ENCODE measurements at regions not wholly inside any gene's neighbourhood (a gene's known extent, or its start where the extent isn't known, plus 50 kb on each side); places are given as distances from the start of the nearest gene placed in this dataset.

GRCh38 chr22:48104102-48104738 lies 1341.8 kb downstream of the TBC1D22A start:
- TF ChIP-seq CTCF (IDR thresholded peaks at IDR 0.05; ENCODE audit: control insufficient read depth, insufficient read depth, low read depth, low read length, missing control alignments), result no peak
- DNase-seq (ENCODE audit: low read depth), result no peak
- H3K4me3 ChIP-seq (ENCODE audit: control insufficient read depth, low read depth, low read length), result no peak overlapping the region

DNA sequence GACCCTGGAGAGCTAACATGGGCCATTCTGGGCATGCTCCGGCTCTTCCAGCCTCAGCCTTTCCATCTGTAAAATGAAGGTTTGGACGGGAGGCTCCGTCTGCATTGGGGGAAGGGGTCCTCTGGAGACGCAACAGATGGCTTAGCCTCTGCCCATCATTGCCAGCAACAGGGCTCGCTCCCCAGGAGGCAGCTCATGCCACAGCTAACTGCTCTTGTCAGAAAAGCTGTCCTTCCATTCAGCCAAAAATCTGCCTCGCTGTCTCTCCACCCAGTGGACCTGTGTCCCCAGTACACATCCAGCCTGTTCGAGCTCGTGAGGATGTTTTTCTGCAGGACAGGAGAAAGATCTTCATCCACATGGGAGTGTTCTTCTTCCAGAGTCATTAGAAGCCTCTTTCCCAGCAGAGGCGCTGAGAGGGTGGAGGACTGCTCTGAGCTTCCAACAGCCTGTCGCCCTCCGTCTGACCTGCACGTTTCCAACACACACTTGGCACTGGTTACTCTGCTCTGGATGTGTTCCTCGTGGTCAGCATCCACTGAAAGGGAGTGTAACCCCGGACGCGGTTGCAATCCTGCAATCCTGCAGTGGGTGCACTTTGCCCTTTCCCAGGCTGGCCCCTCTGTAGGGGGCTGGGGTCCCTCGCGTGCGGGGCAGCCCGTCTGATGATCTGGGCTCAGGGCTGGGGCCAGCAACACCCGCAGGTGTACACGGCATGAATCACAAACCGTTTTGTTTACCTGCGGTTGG lies 1340.9 kb downstream of the TBC1D22A start:
- H3K4me3 ChIP-seq (ENCODE audit: control insufficient read depth, low read depth, low read length), result no peak overlapping the region
- no peak for TF ChIP-seq CTCF (IDR thresholded peaks at IDR 0.05; ENCODE audit: control insufficient read depth, insufficient read depth, low read depth, low read length, missing control alignments)
- no peak for DNase-seq (ENCODE audit: low read depth)

DNA sequence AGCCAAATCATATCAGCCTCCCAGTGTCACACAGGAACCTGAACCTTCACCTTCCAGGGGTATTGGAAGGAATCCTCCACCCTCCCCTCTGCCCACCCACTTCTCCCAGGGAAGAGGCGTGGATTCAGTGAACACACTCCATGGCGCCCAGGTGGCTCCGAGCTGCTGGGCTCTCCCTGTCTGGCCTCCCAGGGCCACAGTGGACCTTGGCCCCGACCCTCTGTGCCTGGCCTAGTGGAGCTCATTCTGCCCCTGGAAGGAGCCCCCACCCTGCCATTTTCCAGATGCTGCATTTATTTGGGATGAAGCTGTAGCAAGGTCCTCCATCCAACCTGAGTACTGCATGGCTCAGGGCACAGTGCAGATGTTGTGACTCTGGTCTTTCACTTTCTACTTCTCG lies 1340.1 kb downstream of the TBC1D22A start:
- no peak overlapping the region for H3K4me3 ChIP-seq (ENCODE audit: control insufficient read depth, low read depth, low read length)
- DNase-seq (ENCODE audit: low read depth), result no peak
- no peak for TF ChIP-seq CTCF (IDR thresholded peaks at IDR 0.05; ENCODE audit: control insufficient read depth, insufficient read depth, low read depth, low read length, missing control alignments)

DNA sequence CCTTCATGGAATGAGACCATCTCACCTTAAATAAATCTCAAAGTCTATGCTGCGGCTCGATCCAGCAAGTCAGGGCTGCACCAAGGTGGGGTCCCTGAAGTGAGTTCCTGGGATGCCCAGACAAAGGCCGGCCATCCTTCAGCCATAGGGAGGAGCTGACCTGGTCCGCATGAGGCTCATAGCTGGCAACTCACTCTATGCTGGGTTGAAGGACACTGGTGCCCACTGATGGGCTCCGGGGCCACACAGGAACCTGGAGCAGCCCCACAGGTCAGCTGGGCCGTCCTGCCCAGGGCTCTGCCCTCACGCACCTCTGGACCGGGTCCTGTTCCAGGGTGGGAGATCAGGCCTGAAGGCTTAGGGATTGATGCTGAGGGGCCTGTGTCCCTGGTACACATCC lies 1339.3 kb downstream of the TBC1D22A start:
- no peak for TF ChIP-seq CTCF (IDR thresholded peaks at IDR 0.05; ENCODE audit: control insufficient read depth, insufficient read depth, low read depth, low read length, missing control alignments)
- DNase-seq (ENCODE audit: low read depth), result no peak
- no peak overlapping the region for H3K4me3 ChIP-seq (ENCODE audit: control insufficient read depth, low read depth, low read length)

- TF ChIP-seq CTCF (IDR thresholded peaks at IDR 0.05; ENCODE audit: control insufficient read depth, insufficient read depth, low read depth, low read length, missing control alignments), result no peak
- no peak for DNase-seq (ENCODE audit: low read depth)
Measured at GRCh38 chr22:48100685-48101417, 1338.4 kb downstream of the TBC1D22A start.

DNA sequence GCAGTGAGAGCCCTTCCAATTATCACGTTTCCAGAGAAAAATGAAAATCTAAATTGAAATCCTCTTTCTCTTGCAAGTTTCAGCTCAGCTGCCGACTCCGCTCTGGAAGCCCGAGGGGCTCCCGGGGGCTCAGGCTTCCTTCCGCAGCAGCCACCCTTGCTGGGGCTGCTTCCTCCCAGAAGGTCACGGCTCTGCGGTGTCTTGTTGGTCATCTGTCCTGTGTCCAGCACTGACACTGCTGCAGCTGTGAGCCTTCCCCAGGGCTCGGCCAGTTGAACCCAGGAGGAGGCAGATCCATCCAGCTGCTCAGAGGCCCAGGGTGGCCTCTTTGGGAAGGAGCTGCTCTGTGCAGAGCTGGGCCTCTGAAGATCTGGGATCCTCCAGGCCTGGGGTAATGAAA lies 1337.2 kb downstream of the TBC1D22A start:
- TF ChIP-seq CTCF (IDR thresholded peaks at IDR 0.05; ENCODE audit: control insufficient read depth, insufficient read depth, low read depth, low read length, missing control alignments), result no peak
- DNase-seq (ENCODE audit: low read depth), result no peak
- no peak overlapping the region for H3K4me3 ChIP-seq (ENCODE audit: control insufficient read depth, low read depth, low read length)

More at GRCh38 chr22:48100685-48101417, 1338.4 kb downstream of the TBC1D22A start:
- H3K4me3 ChIP-seq (ENCODE audit: control insufficient read depth, low read depth, low read length), result no peak overlapping the region

Data from AG09309 (cell line).